ENCODE measurements at regions not wholly inside any gene's neighbourhood (a gene's known extent, or its start where the extent isn't known, plus 50 kb on each side); places are given as distances from the start of the nearest gene placed in this dataset.

DNA sequence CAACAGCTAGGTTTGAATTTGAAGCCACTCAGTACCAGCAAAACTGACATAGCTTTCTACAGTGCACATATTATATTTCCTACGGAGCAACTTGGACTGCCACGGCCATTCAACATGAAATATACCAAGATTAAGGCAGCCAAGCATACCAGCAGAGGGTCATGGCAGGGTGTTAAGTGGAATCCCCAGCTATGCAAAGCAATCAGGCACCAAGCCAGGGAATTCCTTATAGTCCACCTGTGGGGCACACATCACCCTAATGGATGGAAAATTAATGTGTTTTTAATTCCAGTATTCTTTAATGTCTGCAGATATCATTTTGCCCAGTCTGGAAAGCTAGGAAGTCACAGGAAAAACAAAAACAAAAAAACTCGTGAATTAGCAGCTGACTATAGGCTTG lies 1190.3 kb downstream of the EFNB2 start:
- TF ChIP-seq CTCF (IDR thresholded peaks at IDR 0.05; ENCODE audit: low read length) (no peak), EZH2 (IDR thresholded peaks at IDR 0.05; ENCODE audit: borderline replicate concordance, low read length) (no peak)
